ENCODE measurements at regions not wholly inside any gene's neighbourhood (a gene's known extent, or its start where the extent isn't known, plus 50 kb on each side); places are given as distances from the start of the nearest gene placed in this dataset.

GRCh38 chr12:38961012-38961411 is 55.6 kb upstream of the CPNE8 start:
- Mint-ChIP-seq H3K27me3 (ENCODE audit: low read depth in 3 of 3) (peaks cover 0 to 2% (median 0%) of the 10 kb centered on the region in 3 donors), H3K9me3 (peaks cover 0 to 9% (median 1%) of the 10 kb centered on the region in 6 donors)

GRCh38 chr12:38956337-38956736 is 50.9 kb upstream of the CPNE8 start:
- Mint-ChIP-seq H3K27me3 (ENCODE audit: low read depth in 3 of 3) (no peaks in the 10 kb centered on the region), H3K4me1 (no peaks in the 10 kb centered on the region)

More at GRCh38 chr12:38961012-38961411, 55.6 kb upstream of the CPNE8 start:
- no peaks in the 10 kb centered on the region for H3K4me1 Mint-ChIP-seq
- H3K36me3 Mint-ChIP-seq, result no peaks in the 10 kb centered on the region
- H3K27ac Mint-ChIP-seq, result no peak overlapping the region
- no peak for DNase-seq
- H3K4me3 Mint-ChIP-seq, result no peak overlapping the region

More at GRCh38 chr12:38956337-38956736, 50.9 kb upstream of the CPNE8 start:
- H3K36me3 Mint-ChIP-seq, result no peaks in the 10 kb centered on the region
- no peak for DNase-seq
- no peak overlapping the region for H3K27ac Mint-ChIP-seq
- peaks cover 0 to 9% (median 0%) of the 10 kb centered on the region in 6 donors for H3K9me3 Mint-ChIP-seq
- H3K4me3 Mint-ChIP-seq, result no peak overlapping the region
